HT1080 (cell line): ENCODE measurements at regions not wholly inside any gene's neighbourhood (a gene's known extent, or its start where the extent isn't known, plus 50 kb on each side); places are given as distances from the start of the nearest gene placed in this dataset.
"Not testable (repeated sequence)": the region's sequence is repeated elsewhere in the genome, so short reads cannot be mapped to it uniquely, and the experiment has no call there.

Source experiments
- DNase-seq: peaks from one replicate; pipeline ENCODE4 v3.0.0-alpha.2; 2015; ENCODE audit warnings: low read depth

DNA sequence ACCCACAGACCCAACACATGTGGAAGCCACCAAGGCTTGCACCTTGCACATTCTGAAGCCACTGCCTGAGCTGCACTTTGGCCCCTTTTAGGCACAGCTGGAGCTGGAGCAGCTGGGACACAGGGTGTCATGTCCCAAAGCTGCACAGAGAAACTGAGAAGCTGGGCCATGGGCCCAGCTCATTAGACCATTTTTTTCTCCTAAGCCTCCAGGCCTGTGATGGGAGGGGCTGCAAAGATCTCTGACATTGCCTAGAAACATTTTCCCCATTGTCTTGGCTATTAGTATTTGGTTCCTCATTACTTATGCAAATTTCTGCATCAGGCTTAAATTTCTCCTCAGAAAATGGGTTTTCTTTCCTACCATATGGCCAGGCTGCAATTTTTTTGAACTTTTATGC, 447.4 kb upstream of the HS3ST1 start:
- DNase-seq = no peak

DNA sequence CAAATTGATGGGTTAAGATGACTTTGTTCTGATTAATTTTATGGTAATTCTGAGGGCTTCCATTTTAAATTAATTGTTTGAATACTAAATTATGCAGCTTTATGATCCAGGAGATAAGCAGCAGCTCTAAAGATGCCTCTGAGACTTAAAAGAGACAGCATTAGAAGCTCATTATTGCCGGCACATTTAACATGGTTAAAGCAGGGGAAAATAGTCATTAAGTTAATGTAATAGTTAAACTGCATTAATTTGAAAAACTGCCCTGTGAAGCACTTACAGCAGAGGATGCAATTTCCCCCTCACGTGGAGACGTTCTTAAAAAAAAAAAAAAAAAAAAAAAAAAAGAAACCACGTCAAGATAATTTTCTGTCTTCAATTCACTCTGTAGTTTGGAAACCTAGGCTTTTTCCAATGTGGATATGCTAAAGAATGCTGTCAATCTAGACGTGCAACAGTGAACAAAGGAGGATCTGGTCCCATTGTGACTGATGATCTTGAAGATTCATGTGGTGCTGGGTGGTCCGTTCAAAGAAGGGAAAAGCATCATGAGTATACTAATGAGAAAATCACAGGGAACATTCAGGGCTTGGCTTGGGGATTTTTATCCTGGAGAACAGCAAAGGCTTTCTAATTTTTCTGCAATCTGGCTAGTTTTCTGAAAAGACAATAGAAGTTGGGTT, 440.6 kb upstream of the HS3ST1 start:
- DNase-seq = no peak

DNA sequence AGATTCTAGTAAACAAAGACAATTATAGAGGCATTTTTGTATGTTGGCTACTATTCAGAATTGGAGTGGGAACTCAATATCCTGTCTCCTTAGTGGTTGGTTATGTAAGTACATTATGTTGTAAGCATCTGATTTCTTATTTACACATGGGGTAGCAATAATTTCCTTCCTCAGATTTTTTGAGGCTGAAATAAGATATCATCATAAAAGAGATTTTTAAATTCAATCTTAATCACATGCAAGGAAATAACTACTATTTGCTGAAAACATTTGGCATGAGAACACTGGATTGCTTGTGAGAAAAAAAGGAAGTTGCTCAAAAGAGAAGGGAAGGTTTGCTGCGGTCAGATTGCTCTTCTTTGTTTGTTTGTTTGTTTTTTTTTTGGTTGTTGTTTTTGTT, 437.7 kb upstream of the HS3ST1 start:
- DNase-seq = no peak

- DNase-seq = no peak
Observed at GRCh38 chr4:11860996-11861395, 432.3 kb upstream of the HS3ST1 start.

GRCh38 chr4:11857881-11858280, 429.2 kb upstream of the HS3ST1 start:
- DNase-seq = no peak

DNA sequence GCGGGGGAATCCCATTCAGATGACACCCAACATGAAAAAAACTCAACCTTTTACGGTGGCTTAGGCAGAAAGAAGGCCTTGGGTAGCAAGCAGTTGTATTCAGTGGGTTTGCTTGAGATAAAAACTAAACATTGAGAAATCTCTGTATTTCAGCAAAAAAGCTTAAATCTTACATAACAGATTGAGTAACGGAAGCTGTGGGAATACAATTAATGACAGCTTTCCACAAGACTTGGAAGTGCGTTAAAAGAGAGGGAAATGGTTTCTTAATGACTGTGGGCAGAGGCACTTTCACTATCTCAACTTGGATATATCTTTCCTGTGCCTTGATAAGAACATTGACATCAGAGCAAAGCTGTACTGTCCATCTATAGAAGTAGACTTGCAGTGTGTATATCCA, 418.5 kb upstream of the HS3ST1 start:
- DNase-seq = no peak

GRCh38 chr4:11843927-11844326, 415.2 kb upstream of the HS3ST1 start:
- DNase-seq = no peak

DNA sequence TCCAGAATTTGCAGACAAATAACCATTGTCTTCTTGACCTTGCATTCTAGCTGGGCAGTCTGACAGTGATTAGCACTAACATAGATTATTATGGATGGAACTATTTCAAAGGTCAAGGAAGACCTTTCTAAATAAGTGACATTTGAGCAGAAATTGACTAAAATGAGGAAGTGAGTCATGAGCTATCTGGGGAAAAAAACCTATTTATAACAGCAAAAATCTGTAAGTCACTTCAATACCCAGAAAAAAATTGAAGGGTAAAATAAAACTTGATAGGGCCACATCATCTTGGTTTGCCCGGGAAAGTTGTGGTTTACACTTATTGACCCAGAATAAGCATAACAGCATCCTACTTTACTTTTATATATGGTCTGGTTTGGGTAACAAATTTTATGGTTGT, 414.6 kb upstream of the HS3ST1 start:
- DNase-seq = peak; percentile 42

DNA sequence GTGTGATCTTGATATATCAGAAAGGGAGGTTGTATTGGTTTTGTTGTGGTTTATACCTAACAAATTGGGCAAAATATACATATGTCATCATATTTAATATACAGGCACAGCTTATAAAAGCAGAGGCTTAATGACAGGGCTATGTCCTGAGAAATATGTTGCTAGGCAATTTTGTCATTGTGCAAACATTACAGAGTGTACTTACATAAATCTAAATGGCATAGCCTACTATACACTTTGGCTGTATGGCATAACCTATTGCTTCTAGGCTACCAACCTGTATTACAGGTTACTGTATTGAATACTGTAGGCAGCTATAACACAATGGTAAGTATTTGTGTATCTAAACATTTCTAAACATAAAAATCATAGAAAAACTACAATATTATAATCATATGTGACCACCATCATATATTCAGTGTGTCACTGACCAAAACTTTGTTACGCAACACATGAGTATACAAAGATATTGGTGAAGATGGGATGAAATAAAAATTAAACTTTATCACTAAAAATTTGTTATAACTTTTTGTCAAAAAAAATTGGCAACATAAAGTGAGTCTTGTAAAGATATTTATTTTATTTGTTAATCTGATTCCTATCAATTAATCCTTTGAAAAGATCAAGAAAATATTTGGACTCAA, 414.0 kb upstream of the HS3ST1 start:
- no peak for DNase-seq

- no peak for DNase-seq
Observed at GRCh38 chr4:11839889-11840288, 411.2 kb upstream of the HS3ST1 start.

GRCh38 chr4:11831739-11832138, 403.0 kb upstream of the HS3ST1 start:
- DNase-seq = no peak

GRCh38 chr4:11824566-11824965, 395.9 kb upstream of the HS3ST1 start:
- DNase-seq = no peak

DNA sequence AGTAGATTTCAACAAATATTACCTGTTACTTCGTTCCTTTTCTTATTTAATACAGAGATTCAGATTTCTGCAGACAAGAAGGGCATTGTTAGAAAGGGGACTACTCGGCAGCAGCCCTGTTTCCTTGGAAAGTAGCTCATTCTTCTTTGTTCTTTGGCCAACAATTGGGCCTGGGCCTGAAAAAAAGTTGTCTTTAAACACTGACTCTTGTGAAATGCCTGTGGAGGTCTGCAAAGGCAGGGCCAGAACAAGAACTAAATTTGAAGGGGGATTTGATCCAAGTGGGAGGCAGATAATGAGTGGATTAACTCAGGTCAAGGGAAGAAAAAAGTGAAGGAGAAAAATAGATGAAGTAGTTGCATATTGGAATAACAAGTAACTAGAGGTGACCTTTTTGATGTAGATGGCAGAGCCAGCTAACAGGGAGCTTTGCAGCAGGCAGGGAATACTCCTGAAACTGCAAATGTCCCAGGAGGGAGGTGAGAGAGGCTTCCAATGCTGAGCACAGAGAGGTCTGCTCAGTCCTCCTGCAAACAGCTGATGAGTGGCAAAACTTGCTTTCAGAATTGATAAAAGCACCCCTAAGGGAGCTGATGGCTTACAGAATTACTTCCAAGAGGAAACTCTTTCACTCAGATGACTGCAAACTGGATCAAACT, 393.2 kb upstream of the HS3ST1 start:
- no peak for DNase-seq

GRCh38 chr4:11817088-11817487, 388.4 kb upstream of the HS3ST1 start:
- no peak for DNase-seq

- no peak for DNase-seq
Observed at GRCh38 chr4:11814758-11815157, 386.1 kb upstream of the HS3ST1 start.

DNA sequence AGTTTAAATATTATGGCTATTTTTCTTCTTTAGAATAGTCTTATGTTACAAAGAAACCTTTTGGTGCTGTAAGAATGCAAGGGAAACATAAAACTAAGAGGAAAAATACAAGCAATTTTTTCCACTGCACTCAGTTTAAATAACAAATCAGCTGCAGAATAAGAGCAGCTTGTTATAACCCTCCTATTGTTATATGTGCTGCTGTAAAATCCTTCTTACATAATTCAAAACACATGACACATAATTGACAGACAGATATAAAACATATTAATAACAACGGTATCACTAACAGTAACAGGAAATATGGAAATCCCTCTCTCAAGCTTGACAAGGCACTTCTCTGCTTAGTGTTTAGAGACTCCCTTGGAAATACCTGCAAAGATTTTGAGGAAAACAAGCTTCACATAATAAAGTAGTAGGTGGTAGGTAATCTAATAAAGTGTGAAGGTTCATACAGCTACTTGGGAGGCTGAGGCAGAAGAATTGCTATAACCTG, 385.3 kb upstream of the HS3ST1 start:
- DNase-seq = no peak

DNA sequence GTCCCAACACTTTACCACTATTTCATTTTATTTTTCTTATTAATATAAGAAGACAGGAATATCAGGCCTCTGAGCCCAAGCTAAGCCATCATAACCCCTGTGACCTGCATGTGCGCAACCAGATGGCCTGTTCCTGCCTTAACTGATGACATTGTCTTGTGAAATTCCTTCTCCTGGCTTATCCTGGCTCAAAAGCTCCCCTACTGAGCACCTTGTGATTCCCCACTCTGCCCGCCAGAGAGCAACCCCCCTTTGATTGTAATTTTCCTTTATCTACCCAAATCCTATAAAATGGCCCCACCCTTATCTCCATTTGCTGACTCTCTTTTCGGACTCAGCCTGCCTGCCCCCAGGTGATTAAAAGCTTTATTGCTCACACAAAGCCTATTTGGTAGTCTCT, 382.8 kb upstream of the HS3ST1 start:
- not testable (repeated sequence) for DNase-seq

- peak; percentile 44 for DNase-seq
Observed at GRCh38 chr4:11805842-11806241, 377.1 kb upstream of the HS3ST1 start.

- no peak for DNase-seq
Observed at GRCh38 chr4:11801466-11802446, 373.1 kb upstream of the HS3ST1 start.

DNA sequence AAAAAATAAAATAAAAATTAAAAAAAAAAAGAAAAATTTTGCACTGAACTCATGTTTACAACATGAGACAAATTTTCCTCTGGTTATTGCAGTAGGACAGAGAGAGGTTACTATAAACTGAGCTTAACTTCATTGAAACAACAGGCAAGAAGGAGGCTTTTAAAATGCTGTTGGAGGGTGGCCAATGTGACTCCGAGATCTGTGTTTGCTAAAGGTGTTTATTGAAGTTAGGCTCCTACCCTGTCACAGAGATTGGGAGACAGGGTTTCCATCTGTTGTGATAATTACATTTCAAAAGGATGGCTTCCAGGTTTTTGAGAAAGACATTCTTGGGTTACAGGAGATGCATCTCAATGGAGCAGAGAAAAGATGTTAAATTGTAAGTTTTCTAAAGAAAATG, 370.5 kb upstream of the HS3ST1 start:
- no peak for DNase-seq

- DNase-seq = no peak
Observed at GRCh38 chr4:11791797-11792196, 363.1 kb upstream of the HS3ST1 start.
